ENCODE measurements at regions not wholly inside any gene's neighbourhood (a gene's known extent, or its start where the extent isn't known, plus 50 kb on each side); places are given as distances from the start of the nearest gene placed in this dataset.

DNA sequence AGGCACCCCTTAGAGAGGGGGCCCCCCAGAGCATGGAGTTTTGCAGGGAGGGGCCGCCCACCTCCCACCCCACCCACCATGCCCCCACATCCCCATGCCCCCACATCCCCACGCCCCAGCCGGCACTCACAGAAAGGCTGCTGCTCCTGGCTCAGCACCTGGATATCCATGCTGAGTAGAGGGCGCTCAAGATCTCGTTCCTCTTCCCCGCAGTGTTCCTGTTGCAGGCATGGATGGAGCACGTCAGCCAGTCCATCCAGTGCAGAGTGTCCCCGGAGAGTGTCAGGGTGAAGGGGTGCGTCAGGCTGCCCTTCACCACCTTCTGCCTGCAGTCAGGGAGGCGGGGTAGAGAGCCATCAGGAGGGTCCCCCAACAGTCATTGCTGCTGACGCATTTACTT lies 156.2 kb downstream of the CRYBB2 start:
- TF ChIP-seq, protein P1, sequence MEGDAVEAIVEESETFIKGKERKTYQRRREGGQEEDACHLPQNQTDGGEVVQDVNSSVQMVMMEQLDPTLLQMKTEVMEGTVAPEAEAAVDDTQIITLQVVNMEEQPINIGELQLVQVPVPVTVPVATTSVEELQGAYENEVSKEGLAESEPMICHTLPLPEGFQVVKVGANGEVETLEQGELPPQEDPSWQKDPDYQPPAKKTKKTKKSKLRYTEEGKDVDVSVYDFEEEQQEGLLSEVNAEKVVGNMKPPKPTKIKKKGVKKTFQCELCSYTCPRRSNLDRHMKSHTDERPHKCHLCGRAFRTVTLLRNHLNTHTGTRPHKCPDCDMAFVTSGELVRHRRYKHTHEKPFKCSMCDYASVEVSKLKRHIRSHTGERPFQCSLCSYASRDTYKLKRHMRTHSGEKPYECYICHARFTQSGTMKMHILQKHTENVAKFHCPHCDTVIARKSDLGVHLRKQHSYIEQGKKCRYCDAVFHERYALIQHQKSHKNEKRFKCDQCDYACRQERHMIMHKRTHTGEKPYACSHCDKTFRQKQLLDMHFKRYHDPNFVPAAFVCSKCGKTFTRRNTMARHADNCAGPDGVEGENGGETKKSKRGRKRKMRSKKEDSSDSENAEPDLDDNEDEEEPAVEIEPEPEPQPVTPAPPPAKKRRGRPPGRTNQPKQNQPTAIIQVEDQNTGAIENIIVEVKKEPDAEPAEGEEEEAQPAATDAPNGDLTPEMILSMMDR (conservative IDR thresholded peaks at IDR 0.05; ENCODE audit: low read length), result no peak
- no peak for TF ChIP-seq EZH2phosphoT487 (IDR thresholded peaks at IDR 0.05; ENCODE audit: borderline replicate concordance, low read depth, low read length)

All from OCI-LY7 (cell line).